Thoracic aorta (tissue), 2 donors: ENCODE measurements at regions not wholly inside any gene's neighbourhood (a gene's known extent, or its start where the extent isn't known, plus 50 kb on each side); places are given as distances from the start of the nearest gene placed in this dataset.
"Not testable (repeated sequence)": the region's sequence is repeated elsewhere in the genome, so short reads cannot be mapped to it uniquely, and the experiment has no call there.

ENCODE experiments used
- ATAC-seq: fragments of 150-250 bp; one replicate; pipeline ENCODE4 v1.8.0; 2017; ENCODE audit warnings: low read depth; ENCODE audit not compliant: insufficient number of reproducible peaks, low FRiP score
- DNase-seq: peaks from one replicate; pipeline ENCODE4 v3.0.0-alpha.2; 2020; ENCODE audit warnings: low spot score
- H3K27ac ChIP-seq, 2 donors: fragments of 200-600 bp; sonication (generic); 1 replicate in 1 of 2; 2 replicates in 1 of 2; pipeline ENCODE4 v1.5.1; 2016; ENCODE audit warnings: mild to moderate bottlenecking in 2 of 2, moderate library complexity in 2 of 2
- H3K27me3 ChIP-seq: fragments of 200-600 bp; sonication (generic); replicated peaks from 2 replicates; pipeline ENCODE4 v1.6.0; 2016; ENCODE audit warnings: mild to moderate bottlenecking; ENCODE audit not compliant: insufficient read depth
- H3K36me3 ChIP-seq: fragments of 200-600 bp; sonication (generic); one replicate; pipeline ENCODE4 v1.5.1; 2016
- H3K4me1 ChIP-seq, 2 donors: fragments of 200-600 bp; sonication (generic); 1 replicate in 1 of 2; 2 replicates in 1 of 2; pipeline versions ENCODE4 v1.5.1 to v1.6.0; 2016; ENCODE audit warnings: low read depth in 2 of 2, mild to moderate bottlenecking in 1 of 2; ENCODE audit not compliant: control insufficient read depth in 1 of 2
- H3K4me3 ChIP-seq: fragments of 200-600 bp; sonication (generic); 2 replicates; pipeline ENCODE4 v1.5.1; 2016; ENCODE audit warnings: mild to moderate bottlenecking
- H3K9me3 ChIP-seq: fragments of 200-600 bp; sonication (generic); 2 replicates; pipeline ENCODE4 v1.5.1; 2016
- CTCF ChIP-seq: fragments of 200-600 bp; sonication (generic); IDR thresholded peaks from one replicate; pipeline ENCODE4 v1.5.1; 2019; ENCODE audit warnings: antibody characterized with exemption

- no peaks in the 10 kb centered on the region for H3K9me3 ChIP-seq
- no peak for TF ChIP-seq CTCF
- no peak overlapping the region for H3K4me3 ChIP-seq
- H3K27ac ChIP-seq: no peak overlapping the region
- no peak for ATAC-seq
- no peaks in the 10 kb centered on the region for H3K4me1 ChIP-seq
- no peaks in the 10 kb centered on the region for H3K36me3 ChIP-seq
- no peak for DNase-seq
- H3K27me3 ChIP-seq: no peaks in the 10 kb centered on the region
Observed at GRCh38 chr6:166237617-166238016, 70.0 kb upstream of the TBXT start.

- Histone ChIP-seq H3K27ac (no peak overlapping the region), H3K9me3 (no peaks in the 10 kb centered on the region), H3K27me3 (no peaks in the 10 kb centered on the region), H3K4me1 (no peaks in the 10 kb centered on the region), H3K4me3 (no peak overlapping the region), H3K36me3 (no peaks in the 10 kb centered on the region)
- TF ChIP-seq CTCF: no peak
- no peak for ATAC-seq
- no peak for DNase-seq
Observed at GRCh38 chr6:166236596-166236995, 68.9 kb upstream of the TBXT start.

GRCh38 chr6:166235666-166236292 is 68.1 kb upstream of the TBXT start:
- ATAC-seq: no peak
- Histone ChIP-seq H3K27me3 (no peaks in the 10 kb centered on the region), H3K9me3 (no peaks in the 10 kb centered on the region), H3K36me3 (no peaks in the 10 kb centered on the region), H3K4me1 (no peaks in the 10 kb centered on the region), H3K27ac (no peak overlapping the region), H3K4me3 (no peak overlapping the region)
- DNase-seq: no peak
- TF ChIP-seq CTCF: no peak

DNA sequence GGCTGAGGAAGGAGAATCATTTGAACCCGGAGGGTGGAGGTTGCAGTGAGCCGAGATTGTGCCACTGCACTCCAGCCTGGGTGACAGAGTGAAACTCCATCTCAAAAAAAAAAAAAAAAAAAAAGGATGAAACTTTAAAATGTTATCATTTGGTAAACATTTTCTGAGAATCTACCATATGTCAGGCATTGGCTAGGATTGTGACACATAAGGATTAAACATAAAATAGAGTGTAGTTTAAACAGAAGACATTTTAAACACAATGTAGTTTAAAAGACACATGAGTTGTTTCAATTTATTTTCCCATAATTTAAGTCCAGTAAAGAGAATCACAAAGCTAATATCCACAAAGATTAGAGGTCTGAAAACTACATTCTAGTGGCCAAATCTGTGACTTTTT is 63.5 kb upstream of the TBXT start:
- not testable (repeated sequence) for H3K4me1 ChIP-seq, H3K9me3 ChIP-seq, H3K27ac ChIP-seq, H3K27me3 ChIP-seq, DNase-seq, ATAC-seq, H3K36me3 ChIP-seq, H3K4me3 ChIP-seq

DNA sequence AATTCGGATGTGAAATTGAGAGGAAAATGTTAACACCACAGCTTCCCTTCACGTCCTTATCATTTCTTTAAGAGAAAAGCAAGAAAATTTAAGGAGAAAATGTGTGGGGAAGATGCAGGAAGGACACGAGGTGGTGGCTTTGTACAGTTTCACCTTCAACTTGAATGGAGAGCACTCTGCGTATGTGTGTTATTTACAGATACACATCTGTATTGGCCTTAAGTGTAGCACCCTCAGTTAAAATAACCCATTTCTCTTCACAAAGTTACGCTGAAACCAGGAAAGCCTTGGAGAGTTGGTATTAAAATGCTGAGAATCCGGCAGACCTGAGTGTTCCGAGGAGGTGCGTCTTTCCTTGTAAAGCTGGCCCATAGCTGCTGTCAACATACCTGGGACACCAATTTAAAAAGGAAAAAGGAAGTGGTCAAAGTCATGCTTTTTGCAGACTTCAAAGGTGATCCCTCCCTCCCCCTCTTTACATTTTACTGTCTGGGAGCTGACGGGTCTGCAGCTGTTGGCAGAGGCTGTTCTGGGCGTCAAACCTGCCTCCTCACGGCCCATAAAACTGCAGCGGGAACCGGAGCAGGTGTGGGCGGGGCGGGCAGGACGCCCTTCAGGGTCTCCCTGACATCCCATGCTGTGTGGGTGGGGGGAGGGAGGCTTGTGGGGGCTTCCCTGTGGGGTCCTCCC is 61.3 kb upstream of the TBXT start:
- no peaks in the 10 kb centered on the region for H3K9me3 ChIP-seq
- H3K27me3 ChIP-seq: no peaks in the 10 kb centered on the region
- H3K36me3 ChIP-seq: no peaks in the 10 kb centered on the region
- TF ChIP-seq CTCF: no peak
- no peak for DNase-seq
- no peaks in the 10 kb centered on the region for H3K4me1 ChIP-seq
- H3K27ac ChIP-seq: no peak overlapping the region
- no peak overlapping the region for H3K4me3 ChIP-seq
- no peak for ATAC-seq

- DNase-seq (no peak), ATAC-seq (no peak)
- no peak overlapping the region for H3K4me3 ChIP-seq
- H3K27me3 ChIP-seq: no peaks in the 10 kb centered on the region
- no peak for TF ChIP-seq CTCF
- H3K36me3 ChIP-seq: no peaks in the 10 kb centered on the region
- H3K9me3 ChIP-seq: no peaks in the 10 kb centered on the region
- H3K4me1 ChIP-seq: no peaks in the 10 kb centered on the region
- no peak overlapping the region for H3K27ac ChIP-seq
Observed at GRCh38 chr6:166228425-166228824, 60.8 kb upstream of the TBXT start.
